Ishikawa (cell line): ENCODE measurements at regions not wholly inside any gene's neighbourhood (a gene's known extent, or its start where the extent isn't known, plus 50 kb on each side); places are given as distances from the start of the nearest gene placed in this dataset.

Experiments
- CEBPB ChIP-seq: IDR thresholded peaks from 2 replicates; pipeline ENCODE4 v1.6.1; 2012
- CREB1 ChIP-seq: IDR thresholded peaks from 2 replicates; pipeline ENCODE4 v1.6.1; 2012; ENCODE audit warnings: low read depth
- EGR1 ChIP-seq: IDR thresholded peaks from 2 replicates; pipeline ENCODE4 v1.6.1; 2012
- EP300 ChIP-seq: IDR thresholded peaks from 2 replicates; pipeline ENCODE4 v1.6.1; 2012; ENCODE audit warnings: borderline replicate concordance
- FOXM1 ChIP-seq: IDR thresholded peaks from 2 replicates; pipeline ENCODE4 v1.6.1; 2012; ENCODE audit warnings: low read depth, borderline replicate concordance
- MAX ChIP-seq: IDR thresholded peaks from 2 replicates; pipeline ENCODE4 v1.6.1; 2012
- NFIC ChIP-seq: IDR thresholded peaks from 2 replicates; pipeline ENCODE4 v1.6.1; 2012
- RAD21 ChIP-seq: IDR thresholded peaks from 2 replicates; pipeline ENCODE4 v1.6.1; 2012; ENCODE audit warnings: low read depth
- REST ChIP-seq: IDR thresholded peaks from 2 replicates; pipeline ENCODE4 v1.6.1; 2012; ENCODE audit warnings: low read depth, mild to moderate bottlenecking
- TAF1 ChIP-seq: IDR thresholded peaks from 2 replicates; pipeline ENCODE4 v1.6.1; 2012; ENCODE audit warnings: low read depth, mild to moderate bottlenecking
- TCF12 ChIP-seq: IDR thresholded peaks from 2 replicates; pipeline ENCODE4 v1.6.1; 2012; ENCODE audit warnings: low read depth
- TEAD4 ChIP-seq: IDR thresholded peaks from 2 replicates; pipeline ENCODE4 v1.6.1; 2012
- USF1 ChIP-seq: IDR thresholded peaks from 2 replicates; pipeline ENCODE4 v1.6.1; 2012
- YY1 ChIP-seq: IDR thresholded peaks from 2 replicates; pipeline ENCODE4 v1.6.1; 2012; ENCODE audit warnings: low read depth
- ZBTB7A ChIP-seq: IDR thresholded peaks from 2 replicates; pipeline ENCODE4 v1.6.1; 2012; ENCODE audit warnings: low read depth

GRCh38 chr20:39993742-39994141 lies 695.3 kb downstream of the MAFB start:
- TF ChIP-seq TEAD4 (no peak), USF1 (no peak), ZBTB7A (no peak), EP300 (no peak), RAD21 (no peak), FOXM1 (no peak), MAX (no peak), TAF1 (no peak), NFIC (no peak), REST (no peak)

- TF ChIP-seq FOXM1: no peak
- no peak for TF ChIP-seq TAF1
Observed at GRCh38 chr20:39990692-39991091, 698.3 kb downstream of the MAFB start.

GRCh38 chr20:39988991-39989390 lies 700.0 kb downstream of the MAFB start:
- TF ChIP-seq TAF1 (no peak), TCF12 (no peak), EGR1 (no peak), TEAD4 (no peak), RAD21 (no peak), USF1 (no peak), CREB1 (no peak), ZBTB7A (no peak), EP300 (no peak), CEBPB (no peak), MAX (no peak)

- TF ChIP-seq RAD21 (no peak), FOXM1 (no peak), ZBTB7A (no peak), REST (no peak), MAX (no peak), TEAD4 (no peak), TAF1 (no peak), YY1 (no peak), USF1 (no peak), TCF12 (no peak), CREB1 (no peak), EP300 (no peak), CEBPB (no peak)
Observed at GRCh38 chr20:39986173-39986904, 702.7 kb downstream of the MAFB start.

DNA sequence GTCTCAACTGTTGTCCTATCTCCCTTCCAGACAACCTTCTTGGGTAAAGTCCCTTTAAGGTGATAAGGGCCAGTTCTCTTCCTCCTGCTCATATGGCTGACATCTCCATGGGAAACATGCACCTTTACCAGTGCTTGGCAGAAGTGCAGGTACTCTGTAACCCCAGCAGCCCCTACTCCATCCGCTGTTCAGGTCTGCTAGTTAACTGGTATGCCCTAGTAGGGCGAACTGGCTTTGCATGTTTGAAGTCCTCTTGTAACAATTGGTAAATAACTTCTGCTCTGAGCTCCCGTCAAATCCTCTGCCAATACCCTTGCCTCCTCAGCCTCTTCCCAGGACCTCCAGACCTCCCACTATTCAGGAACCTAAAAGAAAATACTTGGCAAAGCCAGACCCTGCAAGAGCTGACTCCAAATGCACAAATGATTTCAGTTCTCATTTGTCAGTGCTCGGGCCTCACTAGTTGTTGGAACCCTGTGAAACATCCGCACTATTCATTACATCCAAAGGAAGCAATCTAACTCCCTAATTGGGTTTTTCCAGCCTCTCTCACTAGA lies 703.7 kb downstream of the MAFB start:
- TF ChIP-seq EGR1: no peak
- no peak for TF ChIP-seq USF1
- no peak for TF ChIP-seq CREB1
- no peak for TF ChIP-seq FOXM1
- TF ChIP-seq CEBPB: no peak
- TF ChIP-seq EP300: no peak
